Immature natural killer cell (primary cell): ENCODE measurements at regions not wholly inside any gene's neighbourhood (a gene's known extent, or its start where the extent isn't known, plus 50 kb on each side); places are given as distances from the start of the nearest gene placed in this dataset.
A peak's percentile ranks its signal among the peaks of the same experiment; 100 is the strongest.

Experiments
- DNase-seq, 3 donors: peaks; one replicate each; pipeline ENCODE4 v3.0.0; 2022; ENCODE audit warnings: mixed read lengths in 1 of 3
- H3K27ac Mint-ChIP-seq, 6 donors: one replicate each; pipeline ENCODE4 v1.8.0; 2020; ENCODE audit warnings: mixed read lengths in 6 of 6, mild to moderate bottlenecking in 5 of 6, inconsistent platforms in 4 of 6, moderate library complexity in 3 of 6
- H3K27me3 Mint-ChIP-seq, 3 donors: one replicate each; pipeline ENCODE4 v1.8.0; 2020 to 2021; ENCODE audit warnings: low read depth in 3 of 3, mild to moderate bottlenecking in 3 of 3, mixed read lengths in 3 of 3, moderate library complexity in 3 of 3, inconsistent platforms in 1 of 3
- H3K36me3 Mint-ChIP-seq, 3 donors: one replicate each; pipeline ENCODE4 v1.8.0; 2020; ENCODE audit warnings: mixed read lengths in 3 of 3, inconsistent platforms in 2 of 3, mild to moderate bottlenecking in 2 of 3
- H3K4me1 Mint-ChIP-seq, 2 donors: one replicate each; pipeline ENCODE4 v1.8.0; 2020; ENCODE audit warnings: inconsistent platforms in 2 of 2, mild to moderate bottlenecking in 2 of 2, mixed read lengths in 2 of 2, moderate library complexity in 1 of 2
- H3K4me3 Mint-ChIP-seq, 5 donors: one replicate each; pipeline ENCODE4 v1.8.0; 2020; ENCODE audit warnings: mild to moderate bottlenecking in 5 of 5, mixed read lengths in 5 of 5, inconsistent platforms in 3 of 5, moderate library complexity in 3 of 5
- H3K9me3 Mint-ChIP-seq, 6 donors: one replicate each; pipeline ENCODE4 v1.8.0; 2020; ENCODE audit warnings: mild to moderate bottlenecking in 6 of 6, mixed read lengths in 6 of 6, inconsistent platforms in 4 of 6, moderate library complexity in 3 of 6

- no peak for DNase-seq
- H3K9me3 Mint-ChIP-seq, result peaks cover 0 to 9% (median 0%) of the 10 kb centered on the region in 6 donors
- H3K27ac Mint-ChIP-seq, result no peak overlapping the region
- H3K27me3 Mint-ChIP-seq, result peaks cover 0 to 10% (median 3%) of the 10 kb centered on the region in 3 donors
- H3K36me3 Mint-ChIP-seq, result no peaks in the 10 kb centered on the region
- no peak overlapping the region for H3K4me3 Mint-ChIP-seq
- no peaks in the 10 kb centered on the region for H3K4me1 Mint-ChIP-seq
Measured at GRCh38 chr3:70564552-70564951, 252.1 kb upstream of the MDFIC2 start.

GRCh38 chr3:70561796-70562195 lies 249.4 kb upstream of the MDFIC2 start:
- Mint-ChIP-seq H3K4me3 (no peak overlapping the region), H3K27me3 (peaks cover 1 to 7% (median 3%) of the 10 kb centered on the region in 3 donors), H3K4me1 (no peaks in the 10 kb centered on the region), H3K27ac (no peak overlapping the region), H3K9me3 (peaks cover 0 to 9% (median 0%) of the 10 kb centered on the region in 6 donors), H3K36me3 (no peaks in the 10 kb centered on the region)
- no peak for DNase-seq

- H3K4me1 Mint-ChIP-seq, result no peaks in the 10 kb centered on the region
- peaks cover 0 to 9% (median 0%) of the 10 kb centered on the region in 6 donors for H3K9me3 Mint-ChIP-seq
- H3K27ac Mint-ChIP-seq, result no peak overlapping the region
- H3K27me3 Mint-ChIP-seq, result peaks cover 1 to 3% (median 3%) of the 10 kb centered on the region in 3 donors
- no peak overlapping the region for H3K4me3 Mint-ChIP-seq
- H3K36me3 Mint-ChIP-seq, result no peaks in the 10 kb centered on the region
- no peak for DNase-seq
Measured at GRCh38 chr3:70558956-70559355, 246.5 kb upstream of the MDFIC2 start.

- Mint-ChIP-seq H3K27me3 (peaks cover 0 to 3% (median 1%) of the 10 kb centered on the region in 3 donors), H3K36me3 (no peaks in the 10 kb centered on the region), H3K9me3 (no peaks in the 10 kb centered on the region), H3K27ac (no peak overlapping the region), H3K4me3 (no peak overlapping the region), H3K4me1 (no peaks in the 10 kb centered on the region)
- DNase-seq, result no peak
Measured at GRCh38 chr3:70557976-70558375, 245.5 kb upstream of the MDFIC2 start.

GRCh38 chr3:70556056-70556455 lies 243.6 kb upstream of the MDFIC2 start:
- no peak for DNase-seq
- Mint-ChIP-seq H3K36me3 (no peaks in the 10 kb centered on the region), H3K27me3 (peaks cover 0 to 1% (median under 1%) of the 10 kb centered on the region in 3 donors), H3K27ac (no peak overlapping the region), H3K4me3 (no peak overlapping the region), H3K9me3 (no peaks in the 10 kb centered on the region), H3K4me1 (no peaks in the 10 kb centered on the region)

GRCh38 chr3:70554170-70554569 lies 241.7 kb upstream of the MDFIC2 start:
- no peak for DNase-seq
- H3K4me1 Mint-ChIP-seq, result no peaks in the 10 kb centered on the region
- peaks cover 0 to 3% (median 1%) of the 10 kb centered on the region in 3 donors for H3K27me3 Mint-ChIP-seq
- H3K4me3 Mint-ChIP-seq, result no peak overlapping the region
- H3K36me3 Mint-ChIP-seq, result no peaks in the 10 kb centered on the region
- H3K27ac Mint-ChIP-seq, result no peak overlapping the region
- no peaks in the 10 kb centered on the region for H3K9me3 Mint-ChIP-seq

- H3K4me1 Mint-ChIP-seq, result no peaks in the 10 kb centered on the region
- H3K36me3 Mint-ChIP-seq, result no peaks in the 10 kb centered on the region
- H3K27ac Mint-ChIP-seq, result no peak overlapping the region
- H3K9me3 Mint-ChIP-seq, result no peaks in the 10 kb centered on the region
- H3K4me3 Mint-ChIP-seq, result no peak overlapping the region
- peak; percentile 28 to 47 (median 42) for DNase-seq
- peaks cover 0 to 3% (median 0%) of the 10 kb centered on the region in 3 donors for H3K27me3 Mint-ChIP-seq
Measured at GRCh38 chr3:70550723-70551319, 238.4 kb upstream of the MDFIC2 start.

GRCh38 chr3:70546679-70547078 lies 234.2 kb upstream of the MDFIC2 start:
- H3K4me3 Mint-ChIP-seq, result no peak overlapping the region
- H3K9me3 Mint-ChIP-seq, result no peaks in the 10 kb centered on the region
- no peaks in the 10 kb centered on the region for H3K36me3 Mint-ChIP-seq
- peaks cover 0 to 7% (median 0%) of the 10 kb centered on the region in 3 donors for H3K27me3 Mint-ChIP-seq
- H3K27ac Mint-ChIP-seq, result no peak overlapping the region
- no peaks in the 10 kb centered on the region for H3K4me1 Mint-ChIP-seq
- DNase-seq, result no peak

GRCh38 chr3:70543493-70543892 lies 231.1 kb upstream of the MDFIC2 start:
- H3K27me3 Mint-ChIP-seq, result peaks cover 0 to 12% (median 0%) of the 10 kb centered on the region in 3 donors
- DNase-seq, result no peak
- H3K9me3 Mint-ChIP-seq, result peaks cover 0 to 8% (median 0%) of the 10 kb centered on the region in 6 donors
- H3K27ac Mint-ChIP-seq, result no peak overlapping the region
- H3K4me3 Mint-ChIP-seq, result no peak overlapping the region
- H3K36me3 Mint-ChIP-seq, result no peaks in the 10 kb centered on the region
- no peaks in the 10 kb centered on the region for H3K4me1 Mint-ChIP-seq

GRCh38 chr3:70539908-70540307 lies 227.5 kb upstream of the MDFIC2 start:
- no peak for DNase-seq
- Mint-ChIP-seq H3K36me3 (no peaks in the 10 kb centered on the region), H3K4me3 (no peak overlapping the region), H3K27me3 (peaks cover 0 to 12% (median 3%) of the 10 kb centered on the region in 3 donors), H3K27ac (no peak overlapping the region), H3K4me1 (no peaks in the 10 kb centered on the region), H3K9me3 (peaks cover 0 to 11% (median 0%) of the 10 kb centered on the region in 6 donors)

GRCh38 chr3:70532806-70533205 lies 220.4 kb upstream of the MDFIC2 start:
- Mint-ChIP-seq H3K36me3 (no peaks in the 10 kb centered on the region), H3K4me1 (no peaks in the 10 kb centered on the region), H3K4me3 (no peak overlapping the region), H3K9me3 (peaks cover 0 to 3% (median 0%) of the 10 kb centered on the region in 6 donors), H3K27ac (no peak overlapping the region), H3K27me3 (peaks cover 0 to 3% (median 0%) of the 10 kb centered on the region in 3 donors)
- no peak for DNase-seq

GRCh38 chr3:70531838-70532489 lies 219.5 kb upstream of the MDFIC2 start:
- Mint-ChIP-seq H3K4me3 (no peak overlapping the region), H3K4me1 (no peaks in the 10 kb centered on the region), H3K27ac (no peak overlapping the region), H3K9me3 (peaks cover 0 to 2% (median 0%) of the 10 kb centered on the region in 6 donors), H3K36me3 (no peaks in the 10 kb centered on the region), H3K27me3 (peaks cover 0 to 2% (median 0%) of the 10 kb centered on the region in 3 donors)
- no peak for DNase-seq

GRCh38 chr3:70531063-70531657 lies 218.7 kb upstream of the MDFIC2 start:
- Mint-ChIP-seq H3K36me3 (no peaks in the 10 kb centered on the region), H3K9me3 (no peaks in the 10 kb centered on the region), H3K4me1 (no peaks in the 10 kb centered on the region), H3K4me3 (no peak overlapping the region), H3K27ac (no peak overlapping the region), H3K27me3 (no peaks in the 10 kb centered on the region)
- no peak for DNase-seq

- no peaks in the 10 kb centered on the region for H3K27me3 Mint-ChIP-seq
- H3K9me3 Mint-ChIP-seq, result no peaks in the 10 kb centered on the region
- H3K36me3 Mint-ChIP-seq, result no peaks in the 10 kb centered on the region
- H3K4me3 Mint-ChIP-seq, result no peak overlapping the region
- no peaks in the 10 kb centered on the region for H3K4me1 Mint-ChIP-seq
- H3K27ac Mint-ChIP-seq, result no peak overlapping the region
- no peak for DNase-seq
Measured at GRCh38 chr3:70530626-70531025, 218.2 kb upstream of the MDFIC2 start.
